ENCODE measurements at regions not wholly inside any gene's neighbourhood (a gene's known extent, or its start where the extent isn't known, plus 50 kb on each side); places are given as distances from the start of the nearest gene placed in this dataset.

GRCh38 chr4:152157629-152158028, 378.3 kb downstream of the FBXW7 start:
- TF ChIP-seq, protein P1, sequence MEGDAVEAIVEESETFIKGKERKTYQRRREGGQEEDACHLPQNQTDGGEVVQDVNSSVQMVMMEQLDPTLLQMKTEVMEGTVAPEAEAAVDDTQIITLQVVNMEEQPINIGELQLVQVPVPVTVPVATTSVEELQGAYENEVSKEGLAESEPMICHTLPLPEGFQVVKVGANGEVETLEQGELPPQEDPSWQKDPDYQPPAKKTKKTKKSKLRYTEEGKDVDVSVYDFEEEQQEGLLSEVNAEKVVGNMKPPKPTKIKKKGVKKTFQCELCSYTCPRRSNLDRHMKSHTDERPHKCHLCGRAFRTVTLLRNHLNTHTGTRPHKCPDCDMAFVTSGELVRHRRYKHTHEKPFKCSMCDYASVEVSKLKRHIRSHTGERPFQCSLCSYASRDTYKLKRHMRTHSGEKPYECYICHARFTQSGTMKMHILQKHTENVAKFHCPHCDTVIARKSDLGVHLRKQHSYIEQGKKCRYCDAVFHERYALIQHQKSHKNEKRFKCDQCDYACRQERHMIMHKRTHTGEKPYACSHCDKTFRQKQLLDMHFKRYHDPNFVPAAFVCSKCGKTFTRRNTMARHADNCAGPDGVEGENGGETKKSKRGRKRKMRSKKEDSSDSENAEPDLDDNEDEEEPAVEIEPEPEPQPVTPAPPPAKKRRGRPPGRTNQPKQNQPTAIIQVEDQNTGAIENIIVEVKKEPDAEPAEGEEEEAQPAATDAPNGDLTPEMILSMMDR (IDR thresholded peaks at IDR 0.05; ENCODE audit: borderline replicate concordance, insufficient read depth, low read depth, low read length): no peak
- no peak overlapping the region for H3K4me3 ChIP-seq (ENCODE audit: low read depth, low read length)

DNA sequence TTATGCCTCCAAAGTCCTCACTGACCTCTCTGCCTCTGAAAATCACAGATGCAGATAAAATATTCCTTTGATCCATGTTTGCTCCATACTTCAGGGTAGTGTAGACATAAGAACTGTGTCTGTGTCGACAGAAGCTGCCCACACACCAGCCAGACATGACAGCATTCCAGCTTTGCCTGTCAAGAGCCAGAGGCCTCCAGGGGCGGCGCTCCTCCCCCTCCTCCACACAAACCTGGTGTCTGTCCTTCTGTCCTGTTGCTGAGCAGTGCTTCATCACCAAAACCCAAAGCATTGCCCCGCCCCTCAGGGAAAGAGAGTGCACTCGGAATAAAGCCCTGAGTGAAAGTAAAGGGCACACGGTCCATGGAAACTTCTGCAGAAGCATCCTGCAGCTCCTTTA, 379.4 kb downstream of the FBXW7 start:
- no peak overlapping the region for H3K4me3 ChIP-seq (ENCODE audit: low read depth, low read length)
- TF ChIP-seq, protein P1 (IDR thresholded peaks at IDR 0.05; ENCODE audit: borderline replicate concordance, insufficient read depth, low read depth, low read length): no peak

DNA sequence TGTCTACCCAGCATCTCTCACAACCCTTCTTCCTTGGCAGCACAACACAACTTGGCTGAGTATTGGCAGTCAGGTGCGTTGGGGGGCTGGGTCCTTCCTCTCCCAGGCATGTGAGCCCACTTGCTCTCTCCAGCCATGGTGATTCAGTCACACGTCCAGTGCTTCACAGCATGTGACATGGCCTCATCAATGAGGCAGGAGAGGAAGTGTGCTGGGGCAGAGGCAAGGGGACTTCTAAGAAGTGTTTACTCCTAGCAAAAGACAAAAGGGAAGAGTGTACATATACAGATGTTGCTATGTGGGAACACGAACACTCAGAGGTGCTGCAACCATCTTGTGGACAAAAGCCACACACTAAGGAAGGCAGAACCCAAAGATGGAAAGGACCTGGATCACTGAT, 380.8 kb downstream of the FBXW7 start:
- TF ChIP-seq, protein P1 (IDR thresholded peaks at IDR 0.05; ENCODE audit: borderline replicate concordance, insufficient read depth, low read depth, low read length): no peak
- no peak overlapping the region for H3K4me3 ChIP-seq (ENCODE audit: low read depth, low read length)

DNA sequence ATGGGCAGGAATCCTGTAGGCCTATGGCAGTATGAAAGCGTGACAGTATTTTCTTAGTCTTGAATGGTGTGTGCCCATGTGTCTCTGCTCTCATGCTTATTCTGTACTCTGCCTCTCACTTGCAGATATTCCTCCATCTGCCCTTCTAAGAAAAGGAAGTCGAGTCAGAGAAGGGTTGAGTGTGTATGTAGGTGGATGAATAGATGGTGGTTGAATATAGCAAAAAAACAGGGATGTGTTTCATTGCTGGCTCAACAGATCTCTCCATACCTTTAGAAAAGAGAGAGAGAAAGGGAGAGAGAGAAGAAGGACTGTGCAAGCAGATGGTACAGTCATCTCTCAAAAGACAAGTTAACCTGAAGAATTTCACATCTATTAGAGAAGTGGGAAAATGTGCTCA, 381.5 kb downstream of the FBXW7 start:
- no peak overlapping the region for H3K4me3 ChIP-seq (ENCODE audit: low read depth, low read length)
- TF ChIP-seq, protein P1 (IDR thresholded peaks at IDR 0.05; ENCODE audit: borderline replicate concordance, insufficient read depth, low read depth, low read length): no peak

DNA sequence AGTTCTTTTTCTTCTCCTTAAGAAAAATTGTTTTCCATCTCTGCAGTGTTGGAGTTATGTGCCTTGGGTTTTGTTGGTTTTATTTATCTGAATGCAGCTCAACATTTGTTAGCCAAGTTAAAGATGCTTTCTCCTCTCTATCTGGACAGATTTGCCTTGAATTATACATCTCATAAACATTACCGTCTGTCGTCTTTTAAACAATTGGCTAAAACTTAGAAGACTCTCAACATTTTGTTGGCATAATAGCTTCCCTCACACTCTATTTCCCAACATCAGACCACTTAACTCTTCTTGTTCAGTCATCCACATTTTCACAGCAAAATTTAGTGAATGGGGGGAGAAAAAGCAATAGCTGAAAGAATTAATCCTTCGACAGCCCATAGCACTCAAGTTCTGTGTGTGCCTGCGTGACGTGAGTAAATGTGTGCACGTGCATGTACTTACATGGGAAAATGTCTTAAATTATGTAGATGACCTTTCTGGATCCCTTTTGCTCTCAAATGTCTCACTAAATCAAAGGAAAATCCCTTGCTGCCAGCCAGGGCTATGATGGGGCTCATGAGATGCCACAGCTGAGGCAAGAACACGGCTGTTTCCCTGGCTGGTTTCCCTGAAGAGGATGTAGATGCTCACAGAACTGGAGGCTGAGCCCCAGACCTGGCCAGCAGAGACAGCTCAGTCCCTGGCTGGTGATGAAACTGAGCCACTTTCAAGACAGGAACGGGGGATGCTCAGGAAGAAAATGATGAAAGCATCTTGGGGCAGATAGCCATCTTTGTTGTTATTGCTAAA, 382.2 kb downstream of the FBXW7 start:
- TF ChIP-seq, protein P1 (IDR thresholded peaks at IDR 0.05; ENCODE audit: borderline replicate concordance, insufficient read depth, low read depth, low read length): no peak
- H3K4me3 ChIP-seq (ENCODE audit: low read depth, low read length): no peak overlapping the region

- TF ChIP-seq, protein P1 (IDR thresholded peaks at IDR 0.05; ENCODE audit: borderline replicate concordance, insufficient read depth, low read depth, low read length): no peak
- no peak overlapping the region for H3K4me3 ChIP-seq (ENCODE audit: low read depth, low read length)
These were observed 385.7 kb downstream of the FBXW7 start for GRCh38 chr4:152150214-152150613.

- TF ChIP-seq, protein P1 (IDR thresholded peaks at IDR 0.05; ENCODE audit: borderline replicate concordance, insufficient read depth, low read depth, low read length): no peak
- no peak overlapping the region for H3K4me3 ChIP-seq (ENCODE audit: low read depth, low read length)
These were observed 386.1 kb downstream of the FBXW7 start for GRCh38 chr4:152149745-152150144.

All from GM12875 (cell line).